Gastrocnemius medialis (tissue), 4 donors: ENCODE measurements at regions not wholly inside any gene's neighbourhood (a gene's known extent, or its start where the extent isn't known, plus 50 kb on each side); places are given as distances from the start of the nearest gene placed in this dataset.

Source experiments
- POLR2A ChIP-seq, 2 donors: fragments of 450-650 bp; IDR thresholded peaks; one replicate each; pipeline ENCODE4 v1.6.1; 2017; ENCODE audit warnings: antibody characterized with exemption in 2 of 2, mild to moderate bottlenecking in 2 of 2, moderate library complexity in 2 of 2
- TF ChIP-seq, protein P1 (sequence below), 5 experiments: fragments of 450-650 bp in 3 of 5; fragments of 200-600 bp in 2 of 5; sonication (generic) in 2 of 5; IDR thresholded peaks in 4 of 5; conservative IDR thresholded peaks in 1 of 5; 1 replicate in 4 of 5; 2 replicates in 1 of 5; pipeline ENCODE4 v1.5.1; 2016 to 2019; ENCODE audit warnings: antibody characterized with exemption in 5 of 5, mild to moderate bottlenecking in 3 of 5, moderate library complexity in 3 of 5

DNA sequence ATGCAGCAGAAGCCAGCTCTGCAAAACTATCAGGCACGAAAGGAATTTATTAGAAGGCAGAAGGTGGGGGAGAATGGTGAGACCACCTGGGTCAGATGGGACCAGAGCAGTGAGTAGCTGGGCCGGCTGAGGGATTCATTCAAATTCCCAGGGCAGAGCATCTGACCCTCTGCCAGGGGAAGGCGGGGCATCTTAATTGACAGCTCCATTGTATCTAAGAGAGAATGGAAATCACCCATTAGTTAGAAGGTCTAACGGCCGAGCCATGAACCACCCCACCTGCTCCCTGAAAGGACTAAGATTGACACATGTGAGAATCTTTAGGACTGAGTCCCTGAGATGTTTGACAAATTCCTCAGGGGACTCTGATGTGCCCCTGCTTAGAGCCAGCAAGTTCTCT lies 83.7 kb downstream of the PHETA1 start:
- TF ChIP-seq, protein P1, sequence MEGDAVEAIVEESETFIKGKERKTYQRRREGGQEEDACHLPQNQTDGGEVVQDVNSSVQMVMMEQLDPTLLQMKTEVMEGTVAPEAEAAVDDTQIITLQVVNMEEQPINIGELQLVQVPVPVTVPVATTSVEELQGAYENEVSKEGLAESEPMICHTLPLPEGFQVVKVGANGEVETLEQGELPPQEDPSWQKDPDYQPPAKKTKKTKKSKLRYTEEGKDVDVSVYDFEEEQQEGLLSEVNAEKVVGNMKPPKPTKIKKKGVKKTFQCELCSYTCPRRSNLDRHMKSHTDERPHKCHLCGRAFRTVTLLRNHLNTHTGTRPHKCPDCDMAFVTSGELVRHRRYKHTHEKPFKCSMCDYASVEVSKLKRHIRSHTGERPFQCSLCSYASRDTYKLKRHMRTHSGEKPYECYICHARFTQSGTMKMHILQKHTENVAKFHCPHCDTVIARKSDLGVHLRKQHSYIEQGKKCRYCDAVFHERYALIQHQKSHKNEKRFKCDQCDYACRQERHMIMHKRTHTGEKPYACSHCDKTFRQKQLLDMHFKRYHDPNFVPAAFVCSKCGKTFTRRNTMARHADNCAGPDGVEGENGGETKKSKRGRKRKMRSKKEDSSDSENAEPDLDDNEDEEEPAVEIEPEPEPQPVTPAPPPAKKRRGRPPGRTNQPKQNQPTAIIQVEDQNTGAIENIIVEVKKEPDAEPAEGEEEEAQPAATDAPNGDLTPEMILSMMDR (IDR thresholded peaks at IDR 0.05 in 4 of 5, conservative IDR thresholded peaks at IDR 0.05 in 1 of 5), result no peak
- TF ChIP-seq POLR2A (IDR thresholded peaks at IDR 0.05), result no peak
